ENCODE measurements at regions not wholly inside any gene's neighbourhood (a gene's known extent, or its start where the extent isn't known, plus 50 kb on each side); places are given as distances from the start of the nearest gene placed in this dataset.
"Not testable (repeated sequence)": the region's sequence is repeated elsewhere in the genome, so short reads cannot be mapped to it uniquely, and the experiment has no call there.

DNA sequence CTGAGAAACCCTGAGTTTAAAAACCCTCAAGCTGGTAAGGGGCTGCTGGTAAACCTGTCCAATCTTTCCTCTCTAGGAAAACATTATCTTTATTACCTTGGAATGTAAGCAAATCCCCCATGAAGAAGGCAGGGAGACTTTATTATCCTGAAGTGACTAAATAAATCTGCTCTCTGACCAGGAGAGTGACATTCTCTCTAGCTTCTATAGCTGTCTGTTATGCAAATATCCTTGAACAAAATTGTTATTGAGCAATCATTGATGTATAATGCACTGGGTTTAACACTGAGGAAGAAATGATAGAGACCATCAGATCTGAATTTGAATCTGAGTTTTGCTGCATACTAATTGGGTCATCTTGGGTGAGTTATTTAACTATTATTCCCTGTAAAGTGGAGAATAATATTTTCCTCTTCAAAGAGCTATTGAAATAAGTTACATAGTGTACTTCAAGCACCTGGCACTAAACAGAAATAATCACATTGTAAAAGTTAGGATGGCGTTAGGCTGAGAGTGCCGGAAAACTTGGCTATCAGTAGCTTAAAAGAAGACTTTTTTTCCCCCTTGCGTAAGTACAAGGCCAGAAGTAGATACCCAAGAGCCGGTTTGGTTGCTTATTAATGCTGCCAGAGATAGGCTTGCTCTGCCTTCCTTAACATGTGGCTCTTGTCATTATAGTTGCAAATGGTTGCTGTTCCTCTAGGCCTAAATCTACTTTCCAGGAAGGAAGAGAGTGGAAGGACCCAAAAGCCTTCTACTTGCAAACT is 1503.1 kb downstream of the KHDRBS2 start:
- TF ChIP-seq, protein P1, sequence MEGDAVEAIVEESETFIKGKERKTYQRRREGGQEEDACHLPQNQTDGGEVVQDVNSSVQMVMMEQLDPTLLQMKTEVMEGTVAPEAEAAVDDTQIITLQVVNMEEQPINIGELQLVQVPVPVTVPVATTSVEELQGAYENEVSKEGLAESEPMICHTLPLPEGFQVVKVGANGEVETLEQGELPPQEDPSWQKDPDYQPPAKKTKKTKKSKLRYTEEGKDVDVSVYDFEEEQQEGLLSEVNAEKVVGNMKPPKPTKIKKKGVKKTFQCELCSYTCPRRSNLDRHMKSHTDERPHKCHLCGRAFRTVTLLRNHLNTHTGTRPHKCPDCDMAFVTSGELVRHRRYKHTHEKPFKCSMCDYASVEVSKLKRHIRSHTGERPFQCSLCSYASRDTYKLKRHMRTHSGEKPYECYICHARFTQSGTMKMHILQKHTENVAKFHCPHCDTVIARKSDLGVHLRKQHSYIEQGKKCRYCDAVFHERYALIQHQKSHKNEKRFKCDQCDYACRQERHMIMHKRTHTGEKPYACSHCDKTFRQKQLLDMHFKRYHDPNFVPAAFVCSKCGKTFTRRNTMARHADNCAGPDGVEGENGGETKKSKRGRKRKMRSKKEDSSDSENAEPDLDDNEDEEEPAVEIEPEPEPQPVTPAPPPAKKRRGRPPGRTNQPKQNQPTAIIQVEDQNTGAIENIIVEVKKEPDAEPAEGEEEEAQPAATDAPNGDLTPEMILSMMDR (IDR thresholded peaks at IDR 0.05 in 2 of 3, conservative IDR thresholded peaks at IDR 0.05 in 1 of 3; ENCODE audit: borderline replicate concordance in 1 of 3, insufficient read depth in 1 of 3, low read depth in 2 of 3, low read length in 2 of 3): not testable (repeated sequence)
- TF ChIP-seq ZNF274 (IDR thresholded peaks at IDR 0.05; ENCODE audit: low read depth, low read length); EZH2phosphoT487 (IDR thresholded peaks at IDR 0.05; ENCODE audit: borderline replicate concordance); POLR2A (IDR thresholded peaks at IDR 0.05; ENCODE audit: borderline replicate concordance, extremely low read depth, insufficient read depth, insufficient read length); POLR2AphosphoS5 (IDR thresholded peaks at IDR 0.05; ENCODE audit: low read depth, low read length): not testable (repeated sequence)

Data from HCT116 (cell line).